A673 (cell line): ENCODE measurements at regions not wholly inside any gene's neighbourhood (a gene's known extent, or its start where the extent isn't known, plus 50 kb on each side); places are given as distances from the start of the nearest gene placed in this dataset.

ENCODE experiments used
- EZH2 ChIP-seq: fragments of 200-600 bp; sonication (generic); IDR thresholded peaks from 2 replicates; pipeline ENCODE4 v1.6.1; 2017; ENCODE audit warnings: borderline replicate concordance, low read depth, mild to moderate bottlenecking, mixed read lengths, antibody characterized with exemption, low read length; ENCODE audit not compliant: poor library complexity, severe bottlenecking
- TF ChIP-seq, protein P1 (sequence below): fragments of 300-800, 200-600 bp; sonication (generic); conservative IDR thresholded peaks from 2 replicates; pipeline ENCODE4 v1.5.1; 2017; ENCODE audit warnings: low read depth, mild to moderate bottlenecking, antibody characterized with exemption, low read length, moderate library complexity, mixed read lengths

DNA sequence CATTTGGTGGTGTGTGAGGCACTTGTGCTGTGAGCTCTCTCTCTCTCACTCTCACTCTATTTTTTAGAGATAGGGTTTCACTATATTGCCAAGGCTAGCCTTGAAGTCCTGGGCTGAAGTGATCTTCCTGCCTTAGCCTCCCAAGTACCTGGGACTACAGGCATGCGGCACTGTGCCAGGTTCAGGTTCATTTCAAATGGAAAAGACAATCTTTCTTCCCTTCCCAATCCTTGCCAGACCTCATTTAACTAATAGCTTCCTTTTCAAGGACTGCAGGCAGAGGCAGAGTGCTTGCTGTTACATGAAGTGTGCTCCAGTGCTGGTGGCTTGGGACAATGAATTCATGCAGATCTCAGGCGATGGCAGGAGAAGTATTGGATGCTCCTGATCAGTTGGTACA is 73.2 kb upstream of the BICD1 start:
- TF ChIP-seq, protein P1, sequence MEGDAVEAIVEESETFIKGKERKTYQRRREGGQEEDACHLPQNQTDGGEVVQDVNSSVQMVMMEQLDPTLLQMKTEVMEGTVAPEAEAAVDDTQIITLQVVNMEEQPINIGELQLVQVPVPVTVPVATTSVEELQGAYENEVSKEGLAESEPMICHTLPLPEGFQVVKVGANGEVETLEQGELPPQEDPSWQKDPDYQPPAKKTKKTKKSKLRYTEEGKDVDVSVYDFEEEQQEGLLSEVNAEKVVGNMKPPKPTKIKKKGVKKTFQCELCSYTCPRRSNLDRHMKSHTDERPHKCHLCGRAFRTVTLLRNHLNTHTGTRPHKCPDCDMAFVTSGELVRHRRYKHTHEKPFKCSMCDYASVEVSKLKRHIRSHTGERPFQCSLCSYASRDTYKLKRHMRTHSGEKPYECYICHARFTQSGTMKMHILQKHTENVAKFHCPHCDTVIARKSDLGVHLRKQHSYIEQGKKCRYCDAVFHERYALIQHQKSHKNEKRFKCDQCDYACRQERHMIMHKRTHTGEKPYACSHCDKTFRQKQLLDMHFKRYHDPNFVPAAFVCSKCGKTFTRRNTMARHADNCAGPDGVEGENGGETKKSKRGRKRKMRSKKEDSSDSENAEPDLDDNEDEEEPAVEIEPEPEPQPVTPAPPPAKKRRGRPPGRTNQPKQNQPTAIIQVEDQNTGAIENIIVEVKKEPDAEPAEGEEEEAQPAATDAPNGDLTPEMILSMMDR: no peak
- no peak for TF ChIP-seq EZH2
